GM18870 (cell line): ENCODE measurements at regions not wholly inside any gene's neighbourhood (a gene's known extent, or its start where the extent isn't known, plus 50 kb on each side); places are given as distances from the start of the nearest gene placed in this dataset.

Experiments used
- ATAC-seq: cut with Tn5 transposase; IDR thresholded peaks from one replicate; pipeline ENCODE4 v1.9.1; 2021; ENCODE audit warnings: moderate library complexity; ENCODE audit not compliant: unreplicated experiment

DNA sequence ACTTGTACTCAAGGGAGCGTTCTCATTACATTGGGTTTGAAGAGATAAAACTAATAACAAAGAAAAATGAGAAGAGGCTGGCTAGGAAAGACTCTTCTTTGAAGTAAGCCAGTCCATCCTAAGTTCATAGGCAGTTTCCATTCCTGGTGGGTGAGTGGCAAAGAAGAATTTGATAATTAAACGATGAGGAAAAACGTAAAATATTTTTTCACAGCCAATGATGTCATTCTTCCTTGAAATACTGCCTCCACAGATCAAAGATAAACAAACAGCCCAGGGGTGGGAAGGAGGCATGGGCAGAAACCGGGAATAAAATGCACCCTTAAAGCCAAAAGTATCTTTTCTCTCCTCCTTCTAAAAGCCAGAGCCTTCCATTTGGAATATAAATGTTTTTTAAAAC is 346.6 kb downstream of the PMP22 start:
- no peak for ATAC-seq

GRCh38 chr17:14910916-14911315 is 354.2 kb downstream of the PMP22 start:
- no peak for ATAC-seq

GRCh38 chr17:14904386-14904785 is 360.7 kb downstream of the PMP22 start:
- no peak for ATAC-seq

GRCh38 chr17:14903854-14904253 is 361.3 kb downstream of the PMP22 start:
- no peak for ATAC-seq

DNA sequence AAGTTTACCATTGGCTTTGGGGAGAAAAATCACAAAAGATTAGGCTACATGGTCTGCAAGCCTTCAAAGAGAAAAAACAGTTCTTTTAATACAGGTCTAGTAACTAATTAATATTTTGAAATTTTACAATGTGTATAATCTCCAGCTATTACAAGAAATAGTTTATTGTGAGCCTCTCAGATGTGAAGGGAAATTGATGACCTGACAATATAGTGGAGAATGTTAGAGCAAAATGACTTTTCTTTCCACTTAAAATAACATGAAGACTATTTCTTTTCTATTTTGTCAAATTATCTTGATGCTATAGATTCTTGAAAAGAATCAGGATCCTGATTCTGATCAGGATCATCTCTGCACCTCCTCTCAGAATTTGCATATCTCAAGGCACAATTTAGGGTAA is 362.3 kb downstream of the PMP22 start:
- no peak for ATAC-seq

- ATAC-seq, result no peak
Observed at GRCh38 chr17:14902297-14902696, 362.8 kb downstream of the PMP22 start.

- ATAC-seq, result no peak
Observed at GRCh38 chr17:14901376-14901775, 363.8 kb downstream of the PMP22 start.

DNA sequence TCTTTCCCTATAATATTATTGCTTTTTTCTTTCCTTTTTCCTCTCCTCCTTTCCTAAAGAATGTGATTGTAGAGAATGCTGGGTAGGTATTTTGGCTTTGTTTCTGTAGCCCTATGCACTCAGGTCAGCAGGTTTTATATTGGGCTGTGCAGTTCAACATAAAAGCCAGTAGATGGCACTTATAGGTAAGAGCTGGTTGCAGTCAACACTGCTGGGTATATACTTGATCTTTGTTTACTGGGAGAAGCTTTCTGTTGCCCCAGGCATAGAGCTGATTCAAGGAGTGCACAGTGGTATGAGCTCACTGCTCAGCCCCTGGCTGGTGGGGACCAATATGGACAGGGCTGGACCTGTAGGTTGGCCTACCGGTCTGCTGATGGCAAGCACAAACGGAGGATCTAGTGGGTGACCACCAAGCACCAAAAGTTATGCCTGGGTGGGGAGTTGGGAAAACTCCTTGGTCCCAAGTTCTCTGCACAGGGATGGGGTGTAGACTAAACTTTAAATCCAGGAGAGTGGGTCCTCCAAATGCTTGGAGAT is 378.9 kb downstream of the PMP22 start:
- no peak for ATAC-seq

- no peak for ATAC-seq
Observed at GRCh38 chr17:14882131-14882530, 383.0 kb downstream of the PMP22 start.

DNA sequence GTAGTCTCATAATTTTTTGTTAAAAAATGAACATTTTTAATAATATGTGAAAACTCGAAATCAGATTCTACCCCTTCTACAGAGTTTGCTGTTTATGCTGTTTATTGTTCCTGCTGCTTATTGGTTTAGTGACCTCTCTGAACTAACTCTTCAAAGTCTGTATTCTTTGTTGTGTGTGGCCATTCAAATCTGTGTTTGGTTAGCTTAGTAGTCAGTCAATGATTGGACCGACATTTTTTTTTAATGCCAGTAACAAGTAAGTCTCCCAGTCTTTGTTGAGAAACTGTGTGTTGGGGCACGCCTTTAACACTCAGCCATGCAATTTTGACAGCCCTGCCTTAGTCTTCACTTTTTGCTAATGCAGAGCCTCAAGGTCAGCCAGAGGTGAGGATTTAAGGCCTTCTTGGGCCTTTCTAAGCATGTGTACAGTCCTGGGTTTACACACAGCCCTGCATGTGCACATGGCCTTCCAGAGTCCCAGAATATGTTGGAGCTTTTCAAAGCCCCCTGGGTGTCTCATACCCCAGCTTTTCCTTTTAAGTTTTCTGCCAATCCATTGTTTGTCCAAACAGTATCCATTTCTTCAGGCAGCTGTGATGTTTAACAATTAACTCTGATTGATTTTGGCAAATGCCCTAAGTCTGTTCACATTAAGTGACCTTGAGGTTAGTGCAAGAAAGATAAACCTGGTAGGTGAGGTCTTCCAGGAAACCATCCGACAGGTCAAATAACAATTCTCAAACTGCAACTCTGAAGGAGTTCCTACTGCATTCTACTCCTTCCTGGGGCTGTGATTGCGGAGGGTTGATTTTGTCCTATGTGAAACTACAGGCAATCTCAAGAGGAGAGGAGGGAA is 389.3 kb downstream of the PMP22 start:
- ATAC-seq, result no peak

DNA sequence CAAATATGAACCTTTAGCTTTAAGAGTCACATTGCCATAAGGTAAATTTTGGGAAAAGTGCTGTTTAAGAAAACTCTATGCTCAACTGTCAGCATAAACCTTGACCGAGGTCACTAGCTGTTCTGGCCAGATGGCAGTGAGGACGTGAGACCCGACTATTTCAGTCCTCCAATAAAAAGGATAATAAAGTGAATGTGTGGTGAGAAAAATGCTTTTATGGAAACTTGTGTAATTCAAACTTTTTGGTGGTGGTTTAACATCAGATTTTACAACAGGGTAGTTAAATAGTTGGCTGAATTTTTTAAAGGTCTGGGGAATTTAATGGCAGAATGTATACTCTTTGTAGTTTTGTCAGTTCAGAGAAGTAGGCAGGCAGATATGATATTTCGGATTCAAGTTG is 391.1 kb downstream of the PMP22 start:
- ATAC-seq, result no peak

DNA sequence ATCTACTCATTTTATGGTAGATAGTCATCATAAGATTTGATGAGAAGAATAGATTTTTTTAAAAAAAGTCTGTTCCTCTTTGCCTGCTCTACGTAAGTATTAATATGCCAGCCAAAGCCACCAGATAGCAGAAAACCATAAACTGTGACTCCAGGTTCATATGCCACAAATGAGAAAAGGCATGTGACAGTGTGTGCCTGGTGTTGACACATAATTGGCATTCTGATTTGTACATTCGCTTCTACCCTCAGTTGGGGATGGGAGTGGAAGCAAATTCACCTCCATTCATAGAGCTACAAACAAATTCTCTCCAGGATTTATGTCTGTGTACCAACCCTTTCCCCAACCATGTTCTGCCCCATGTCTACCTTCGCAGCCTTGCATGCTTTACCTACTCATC is 391.6 kb downstream of the PMP22 start:
- ATAC-seq, result no peak

DNA sequence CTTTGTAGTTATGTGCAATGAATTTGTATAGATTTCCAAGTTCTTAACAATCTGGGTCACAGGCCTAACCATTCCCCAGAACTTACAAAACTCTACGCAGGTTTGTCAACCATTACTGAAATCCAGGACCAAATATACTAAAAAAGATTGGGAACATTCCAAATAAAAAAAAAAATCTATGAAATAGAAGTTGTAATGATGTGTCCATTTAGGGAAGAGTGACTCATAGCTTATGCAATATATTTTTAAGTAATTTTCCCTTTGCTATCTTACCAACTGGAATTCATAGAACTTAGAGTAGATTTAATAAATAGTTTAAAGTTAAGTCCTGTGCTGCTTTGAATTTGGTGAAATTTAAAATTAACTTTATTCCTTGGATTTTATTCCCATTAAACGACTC is 393.2 kb downstream of the PMP22 start:
- no peak for ATAC-seq

DNA sequence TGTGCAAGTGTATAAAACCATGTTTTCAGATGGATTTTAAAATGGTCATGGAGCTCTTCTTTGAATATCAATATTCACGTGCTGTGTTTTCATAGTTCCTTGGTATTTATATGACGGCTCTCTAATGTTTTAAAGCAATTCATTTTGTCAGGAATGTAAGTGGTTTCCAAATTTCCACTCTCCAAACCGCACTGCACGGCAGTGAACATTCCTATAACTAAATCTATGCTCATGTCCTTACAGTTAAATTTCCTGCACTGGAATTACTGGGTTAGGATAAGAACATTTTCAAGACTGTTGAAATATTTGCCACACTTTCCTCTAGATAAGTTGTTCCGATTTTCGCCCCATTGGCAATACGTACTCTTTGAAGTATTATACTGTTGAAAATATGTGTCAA is 398.9 kb downstream of the PMP22 start:
- no peak for ATAC-seq

DNA sequence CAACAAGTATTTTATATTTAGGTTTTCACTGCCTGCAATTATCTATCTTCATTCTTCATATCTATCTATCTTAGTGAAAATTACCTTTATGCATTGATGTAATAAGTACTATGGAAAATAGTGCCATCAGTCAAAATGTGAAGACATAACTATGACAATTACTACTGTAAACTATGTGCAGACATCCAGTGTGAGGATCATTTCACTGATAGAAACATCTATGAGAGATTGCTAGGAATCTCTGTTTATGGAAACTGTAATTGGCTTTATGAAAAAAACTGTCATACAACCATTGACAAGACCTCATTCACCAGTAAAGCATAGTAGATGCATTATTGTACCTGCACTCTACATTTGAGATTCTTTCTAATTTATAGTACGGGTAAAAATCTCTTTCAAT is 401.0 kb downstream of the PMP22 start:
- ATAC-seq, result no peak

DNA sequence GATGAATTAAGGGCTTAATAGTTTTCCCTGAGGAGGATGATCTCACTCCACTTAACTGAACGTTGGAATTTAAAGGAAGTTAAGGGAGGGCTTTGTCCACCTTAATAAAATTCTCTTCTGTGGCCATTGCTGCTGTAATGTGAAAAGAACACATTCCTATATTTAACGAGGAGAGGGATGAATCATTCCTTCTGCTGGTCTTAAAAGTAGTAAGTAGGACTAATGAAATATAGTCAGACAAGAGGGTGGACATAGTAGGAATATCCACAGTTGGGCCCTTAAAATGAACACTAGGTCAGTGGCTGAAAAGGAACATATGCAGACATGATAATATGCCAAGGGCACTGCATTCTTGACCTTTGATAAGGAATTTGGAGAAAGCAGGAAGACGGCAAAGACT is 405.6 kb downstream of the PMP22 start:
- ATAC-seq, result no peak

GRCh38 chr17:14856176-14856575 is 408.9 kb downstream of the PMP22 start:
- ATAC-seq, result no peak

GRCh38 chr17:14854691-14855090 is 410.4 kb downstream of the PMP22 start:
- no peak for ATAC-seq

DNA sequence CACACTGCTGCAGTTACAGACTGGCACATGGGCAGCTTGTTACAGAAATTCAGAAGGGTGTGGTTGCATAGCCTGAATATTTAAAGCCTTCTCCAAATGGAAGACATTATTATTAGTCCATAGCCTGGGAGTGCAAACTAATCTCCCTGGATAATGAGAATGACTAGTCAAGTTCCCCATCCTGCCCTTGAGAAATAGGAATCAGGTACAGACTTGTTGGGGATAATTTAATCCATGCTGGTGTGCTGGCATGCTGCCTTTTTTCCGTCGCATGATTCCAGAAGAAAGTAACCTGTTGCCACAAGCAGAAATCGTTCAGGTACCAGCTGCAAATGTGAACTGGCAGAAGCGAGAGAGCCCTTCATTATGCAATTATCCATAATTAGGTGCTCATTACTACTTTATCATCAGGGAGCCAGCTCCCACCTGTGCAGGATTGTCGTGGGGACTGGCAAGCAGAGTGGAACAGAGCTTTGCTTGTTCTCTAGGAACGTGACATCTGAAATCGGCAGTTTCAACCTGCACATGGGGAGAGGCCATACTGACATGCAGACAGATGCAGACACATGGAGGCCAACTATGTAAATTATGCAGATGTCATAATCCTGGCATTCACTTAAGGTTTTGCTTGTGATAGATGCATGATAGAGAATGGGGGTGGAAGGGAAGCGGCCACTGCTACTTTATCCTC is 419.4 kb downstream of the PMP22 start:
- no peak for ATAC-seq

DNA sequence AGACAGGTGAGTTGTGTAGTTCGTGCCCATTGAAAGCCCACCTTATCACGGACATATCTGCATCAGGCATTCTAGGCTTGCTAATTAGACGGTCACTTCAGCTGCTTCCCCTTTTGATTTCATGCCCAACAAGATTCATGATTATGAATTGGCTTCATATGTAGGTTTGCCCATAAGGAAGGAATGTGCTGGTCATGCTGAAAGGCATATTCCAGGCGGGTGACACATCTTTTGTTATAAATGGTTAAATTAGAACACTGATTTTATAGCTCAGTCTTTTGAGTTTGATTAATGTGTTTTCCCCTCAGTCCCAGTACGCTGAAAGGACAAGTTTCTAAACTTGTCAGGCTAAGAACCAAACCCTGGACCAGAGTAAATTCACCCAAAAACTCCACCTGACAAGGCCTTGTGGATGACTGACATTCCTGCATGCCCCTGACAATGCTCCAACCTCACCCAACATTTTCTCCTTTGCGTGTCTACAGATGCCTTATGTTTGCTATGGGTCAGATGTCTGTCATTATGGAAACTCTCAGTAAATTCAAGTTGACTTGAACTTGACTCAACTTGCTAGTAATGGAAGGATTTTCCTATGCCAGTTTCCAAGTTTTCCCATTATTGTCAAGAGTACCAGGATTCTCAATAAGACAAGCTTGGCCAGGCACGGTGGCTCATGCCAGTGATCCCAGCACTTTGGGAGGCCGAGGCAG is 421.9 kb downstream of the PMP22 start:
- no peak for ATAC-seq

DNA sequence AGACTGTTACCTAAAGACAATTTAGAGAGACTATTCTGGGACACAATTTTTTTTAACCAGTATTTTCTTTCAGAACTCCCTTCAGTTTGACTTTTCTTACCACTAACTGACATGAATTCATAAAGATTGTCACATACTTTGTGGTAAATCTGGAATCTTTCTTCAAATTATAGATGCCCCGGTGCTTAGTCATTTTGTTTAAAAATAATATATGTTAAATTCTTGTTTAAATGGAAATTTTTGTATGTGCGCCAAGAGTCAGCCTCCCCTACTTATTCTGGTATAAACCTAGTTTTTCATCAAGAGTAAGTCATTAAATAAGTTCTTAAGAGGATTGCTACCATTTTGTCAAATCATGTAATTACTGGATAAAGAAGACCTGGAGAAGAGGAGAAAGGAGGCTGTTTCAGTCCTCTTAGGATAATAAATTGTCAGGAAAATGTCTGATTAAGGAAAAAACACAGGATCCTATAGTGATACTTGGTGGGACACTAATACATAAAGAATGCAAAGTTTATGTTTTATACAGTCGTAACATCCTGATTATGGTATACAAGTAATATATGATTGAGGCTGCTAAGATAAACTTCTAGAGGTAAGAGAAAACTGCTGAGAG is 424.4 kb downstream of the PMP22 start:
- no peak for ATAC-seq
